ENCODE measurements at regions not wholly inside any gene's neighbourhood (a gene's known extent, or its start where the extent isn't known, plus 50 kb on each side); places are given as distances from the start of the nearest gene placed in this dataset.

- TF ChIP-seq CTCF (IDR thresholded peaks at IDR 0.05; ENCODE audit: low read depth, low read length) (no peak), EZH2phosphoT487 (IDR thresholded peaks at IDR 0.05; ENCODE audit: low read depth) (no peak)
Measured at GRCh38 chr5:8347984-8348383, 479.0 kb downstream of the MTRR start.
